Heart left ventricle (tissue), 13 donors: ENCODE measurements at regions not wholly inside any gene's neighbourhood (a gene's known extent, or its start where the extent isn't known, plus 50 kb on each side); places are given as distances from the start of the nearest gene placed in this dataset.

ENCODE experiments used
- POLR2A ChIP-seq, 2 donors: fragments of 450-650 bp; IDR thresholded peaks; one replicate each; pipeline ENCODE4 v1.6.1; 2017; ENCODE audit warnings: antibody characterized with exemption in 2 of 2, mild to moderate bottlenecking in 2 of 2, moderate library complexity in 2 of 2
- TF ChIP-seq, protein P1 (sequence below), 12 donors: fragments of 200-600 bp; sonication (generic) in 4 of 12; IDR thresholded peaks; one replicate each; pipeline versions ENCODE4 v1.5.0 to v1.8.0; 2018 to 2022; ENCODE audit warnings: antibody characterized with exemption in 12 of 12, mild to moderate bottlenecking in 5 of 12
- donor health status: ischemic (EF 13 %, LVEDD 7.1; RV severe dilation, severe dysfunction).
- donor health status: DM: no; HTN: yes; CAD: no.
- donor health status: DM: no; HTN: no; CAD: no.
- donor health status: ischemic (EF 25% LVEDD 6.9; RV normal size, moderate dysfunction).
- donor health status: ischemic (EF 25% LVEDD 5.7; RV mildly dilated, moderate dysfunction).
- donor health status: ischemic (EF 35%, LVEDD 5.7; RV mildly dilated, moderate dysfunction).
- donor health status: nonischemic (EF 11% LVEDD 7.7; RV severe dilation, severe dysfunction).
- donor health status: DM: yes; HTN: yes; CAD: no.
- donor health status: PGD.
- donor health status: ischemic (EF 29% LVEDD 5.4; RV normal size, mild dysfunction).
- donor health status: nonischemic (EF 23%, LVEDD 6.1; RV moderate dilation, normal function).

DNA sequence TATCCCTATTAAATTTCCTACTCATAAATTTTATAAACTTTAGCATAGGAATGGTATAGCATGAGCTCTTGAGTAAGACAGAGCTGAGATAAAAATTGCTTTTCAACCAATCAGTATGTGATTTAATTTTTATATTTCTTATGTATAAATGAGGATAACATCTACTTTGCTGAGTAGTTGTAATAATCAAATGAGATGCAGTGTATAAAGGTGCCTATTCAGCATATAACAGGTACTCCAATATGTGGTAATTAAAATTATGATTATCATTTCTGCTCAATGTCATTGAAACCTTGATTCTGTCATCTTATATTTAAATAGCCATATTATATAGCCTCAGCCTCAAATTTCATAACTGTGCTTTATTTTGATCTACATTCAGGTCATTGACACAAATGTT lies 700.4 kb upstream of the SLC8A1 start:
- TF ChIP-seq, protein P1, sequence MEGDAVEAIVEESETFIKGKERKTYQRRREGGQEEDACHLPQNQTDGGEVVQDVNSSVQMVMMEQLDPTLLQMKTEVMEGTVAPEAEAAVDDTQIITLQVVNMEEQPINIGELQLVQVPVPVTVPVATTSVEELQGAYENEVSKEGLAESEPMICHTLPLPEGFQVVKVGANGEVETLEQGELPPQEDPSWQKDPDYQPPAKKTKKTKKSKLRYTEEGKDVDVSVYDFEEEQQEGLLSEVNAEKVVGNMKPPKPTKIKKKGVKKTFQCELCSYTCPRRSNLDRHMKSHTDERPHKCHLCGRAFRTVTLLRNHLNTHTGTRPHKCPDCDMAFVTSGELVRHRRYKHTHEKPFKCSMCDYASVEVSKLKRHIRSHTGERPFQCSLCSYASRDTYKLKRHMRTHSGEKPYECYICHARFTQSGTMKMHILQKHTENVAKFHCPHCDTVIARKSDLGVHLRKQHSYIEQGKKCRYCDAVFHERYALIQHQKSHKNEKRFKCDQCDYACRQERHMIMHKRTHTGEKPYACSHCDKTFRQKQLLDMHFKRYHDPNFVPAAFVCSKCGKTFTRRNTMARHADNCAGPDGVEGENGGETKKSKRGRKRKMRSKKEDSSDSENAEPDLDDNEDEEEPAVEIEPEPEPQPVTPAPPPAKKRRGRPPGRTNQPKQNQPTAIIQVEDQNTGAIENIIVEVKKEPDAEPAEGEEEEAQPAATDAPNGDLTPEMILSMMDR (IDR thresholded peaks at IDR 0.05), result no peak
- TF ChIP-seq POLR2A (IDR thresholded peaks at IDR 0.05), result no peak
